ENCODE measurements at regions not wholly inside any gene's neighbourhood (a gene's known extent, or its start where the extent isn't known, plus 50 kb on each side); places are given as distances from the start of the nearest gene placed in this dataset.

DNA sequence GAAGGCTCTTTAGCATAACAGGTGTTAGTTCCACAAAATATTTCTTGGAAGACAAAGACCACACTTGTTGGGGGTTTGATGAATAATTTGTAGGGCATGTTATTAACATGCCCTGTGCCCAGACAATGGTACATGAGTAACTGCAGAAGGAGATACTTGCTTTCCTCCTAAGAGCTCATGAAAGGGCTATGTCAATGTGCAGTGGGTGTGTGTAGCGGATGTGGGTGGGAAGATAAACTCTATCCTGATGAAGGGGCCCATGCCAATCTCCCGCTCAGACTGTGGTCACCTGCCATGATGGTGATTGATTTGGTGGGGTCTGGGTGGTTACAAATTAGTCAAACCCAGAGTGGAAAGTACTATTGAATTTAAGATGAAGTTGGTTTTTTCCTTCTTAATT, 69.8 kb upstream of the DNAH14 start:
- DNase-seq (ENCODE audit: low read depth): no peak
- TF ChIP-seq, protein P1, sequence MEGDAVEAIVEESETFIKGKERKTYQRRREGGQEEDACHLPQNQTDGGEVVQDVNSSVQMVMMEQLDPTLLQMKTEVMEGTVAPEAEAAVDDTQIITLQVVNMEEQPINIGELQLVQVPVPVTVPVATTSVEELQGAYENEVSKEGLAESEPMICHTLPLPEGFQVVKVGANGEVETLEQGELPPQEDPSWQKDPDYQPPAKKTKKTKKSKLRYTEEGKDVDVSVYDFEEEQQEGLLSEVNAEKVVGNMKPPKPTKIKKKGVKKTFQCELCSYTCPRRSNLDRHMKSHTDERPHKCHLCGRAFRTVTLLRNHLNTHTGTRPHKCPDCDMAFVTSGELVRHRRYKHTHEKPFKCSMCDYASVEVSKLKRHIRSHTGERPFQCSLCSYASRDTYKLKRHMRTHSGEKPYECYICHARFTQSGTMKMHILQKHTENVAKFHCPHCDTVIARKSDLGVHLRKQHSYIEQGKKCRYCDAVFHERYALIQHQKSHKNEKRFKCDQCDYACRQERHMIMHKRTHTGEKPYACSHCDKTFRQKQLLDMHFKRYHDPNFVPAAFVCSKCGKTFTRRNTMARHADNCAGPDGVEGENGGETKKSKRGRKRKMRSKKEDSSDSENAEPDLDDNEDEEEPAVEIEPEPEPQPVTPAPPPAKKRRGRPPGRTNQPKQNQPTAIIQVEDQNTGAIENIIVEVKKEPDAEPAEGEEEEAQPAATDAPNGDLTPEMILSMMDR (IDR thresholded peaks at IDR 0.05; ENCODE audit: insufficient read depth, low read depth, low read length): no peak
- no peak overlapping the region for H3K4me3 ChIP-seq (ENCODE audit: low read depth, low read length)

DNA sequence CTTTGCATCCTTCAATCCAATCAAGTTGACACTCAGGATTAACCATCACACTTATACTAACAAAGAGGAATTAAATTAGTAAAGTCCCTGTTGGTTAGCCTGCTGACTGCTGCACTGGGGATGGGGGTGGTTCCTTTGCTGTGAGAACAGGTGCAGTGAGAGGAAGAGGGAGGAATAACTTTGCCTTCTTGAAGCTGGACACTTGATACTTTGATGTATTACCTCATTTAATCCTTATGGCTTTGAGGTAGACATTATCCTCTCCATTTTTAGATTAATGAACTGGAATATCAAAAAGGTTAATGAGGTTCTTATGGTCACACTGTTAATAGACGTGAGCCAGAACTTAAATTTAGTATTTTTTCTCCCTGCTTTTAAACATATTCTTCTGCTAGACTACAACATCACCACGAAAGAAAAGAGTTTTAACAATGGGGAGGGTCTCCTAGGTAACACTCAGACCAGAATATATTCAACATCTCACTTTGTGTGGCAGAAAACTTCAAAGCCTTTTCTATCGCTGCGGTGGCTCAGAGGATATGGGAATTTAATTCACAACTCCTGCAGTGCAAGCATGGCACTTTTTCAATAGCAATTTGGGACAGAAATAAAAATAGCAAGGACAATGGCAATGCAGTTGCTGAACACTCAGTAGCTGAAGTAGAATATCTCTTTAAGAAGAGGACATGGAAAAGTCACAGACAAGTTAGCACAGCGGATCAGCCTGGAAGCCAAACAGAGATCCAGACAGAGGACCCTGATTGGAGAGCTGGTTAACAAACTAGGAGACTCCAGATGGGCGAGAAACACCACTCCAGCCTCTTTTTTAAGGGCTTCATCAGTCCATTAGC, 68.8 kb upstream of the DNAH14 start:
- TF ChIP-seq, protein P1 (IDR thresholded peaks at IDR 0.05; ENCODE audit: insufficient read depth, low read depth, low read length): no peak
- no peak overlapping the region for H3K4me3 ChIP-seq (ENCODE audit: low read depth, low read length)
- no peak for DNase-seq (ENCODE audit: low read depth)

DNA sequence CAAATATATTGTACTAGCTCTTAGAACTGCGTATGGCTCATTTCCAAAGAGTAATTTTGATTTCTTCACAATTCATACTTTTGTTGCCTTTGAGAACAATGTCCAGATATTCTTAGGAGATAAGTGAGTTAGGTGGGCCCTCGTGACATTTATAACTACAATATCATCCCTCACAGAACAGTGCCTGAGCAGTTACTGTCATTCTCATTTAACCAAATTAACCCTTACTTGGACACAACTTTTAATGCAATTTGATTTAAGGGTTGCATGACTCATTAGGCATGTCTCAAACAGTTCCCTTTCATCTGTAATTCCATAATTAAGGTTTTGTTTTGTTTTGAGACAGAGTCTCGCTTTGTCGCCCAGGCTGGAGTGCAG, 68.1 kb upstream of the DNAH14 start:
- no peak for DNase-seq (ENCODE audit: low read depth)
- H3K4me3 ChIP-seq (ENCODE audit: low read depth, low read length): no peak overlapping the region
- TF ChIP-seq, protein P1 (IDR thresholded peaks at IDR 0.05; ENCODE audit: insufficient read depth, low read depth, low read length): no peak

DNA sequence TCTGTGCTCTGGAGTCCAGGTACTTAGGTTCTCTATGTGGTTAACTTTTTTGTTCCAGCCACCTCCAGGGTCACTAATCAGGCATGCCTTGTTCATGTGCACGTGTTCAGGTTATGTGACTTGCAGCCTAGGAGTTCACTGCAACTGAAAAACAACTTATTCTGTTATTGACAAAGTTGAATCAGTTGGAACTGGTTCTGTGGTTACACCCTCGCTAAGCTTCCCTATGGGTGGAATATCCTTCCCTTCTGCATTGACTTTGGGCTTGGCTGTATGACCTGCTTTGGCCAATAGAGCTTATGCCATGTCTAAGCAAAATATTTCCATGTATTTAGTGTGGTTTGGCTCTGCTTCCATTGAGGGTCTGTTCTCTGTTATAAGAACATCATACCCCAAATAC, 66.0 kb upstream of the DNAH14 start:
- no peak for DNase-seq (ENCODE audit: low read depth)
- TF ChIP-seq, protein P1 (IDR thresholded peaks at IDR 0.05; ENCODE audit: insufficient read depth, low read depth, low read length): no peak
- H3K4me3 ChIP-seq (ENCODE audit: low read depth, low read length): no peak overlapping the region

DNA sequence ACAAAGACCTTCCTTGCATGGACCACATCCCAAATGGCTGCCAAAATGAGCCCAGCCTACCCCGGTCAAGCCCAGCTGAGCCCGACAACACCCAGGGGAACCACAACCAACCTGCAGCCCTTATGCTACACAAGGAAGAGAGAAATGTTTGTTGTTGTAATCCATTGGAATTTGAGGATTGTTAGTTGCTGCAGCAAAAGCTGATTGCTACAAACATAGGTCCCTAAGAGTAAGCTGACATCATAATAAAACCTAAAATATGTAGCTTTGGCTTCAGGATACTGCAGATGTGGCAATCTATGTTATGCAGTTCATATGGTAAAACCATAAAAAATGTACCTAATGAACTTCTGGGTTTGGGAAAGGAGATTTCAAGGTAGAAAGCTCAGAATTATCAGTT, 65.5 kb upstream of the DNAH14 start:
- DNase-seq (ENCODE audit: low read depth): peak; percentile 66
- no peak overlapping the region for H3K4me3 ChIP-seq (ENCODE audit: low read depth, low read length)
- TF ChIP-seq, protein P1 (IDR thresholded peaks at IDR 0.05; ENCODE audit: insufficient read depth, low read depth, low read length): no peak

DNA sequence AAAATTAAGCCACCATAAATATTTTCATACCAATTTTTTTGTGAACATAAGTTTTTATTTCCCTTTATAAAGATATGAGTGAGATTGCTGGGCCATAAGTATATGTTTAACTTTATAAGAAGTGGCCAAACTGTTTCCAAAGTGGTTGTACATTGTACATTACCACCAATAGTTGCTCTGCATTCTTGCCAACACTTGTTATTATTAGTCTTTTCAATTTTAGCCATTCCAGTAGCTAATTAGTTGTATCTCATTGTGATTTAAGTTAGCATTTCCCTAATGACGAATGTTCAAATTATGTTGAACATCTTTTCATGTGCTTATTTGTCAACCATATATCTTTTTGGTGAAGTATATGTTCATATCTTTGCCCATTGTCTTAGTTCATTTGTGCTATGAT, 64.0 kb upstream of the DNAH14 start:
- DNase-seq (ENCODE audit: low read depth): no peak
- TF ChIP-seq, protein P1 (IDR thresholded peaks at IDR 0.05; ENCODE audit: insufficient read depth, low read depth, low read length): no peak
- no peak overlapping the region for H3K4me3 ChIP-seq (ENCODE audit: low read depth, low read length)

DNA sequence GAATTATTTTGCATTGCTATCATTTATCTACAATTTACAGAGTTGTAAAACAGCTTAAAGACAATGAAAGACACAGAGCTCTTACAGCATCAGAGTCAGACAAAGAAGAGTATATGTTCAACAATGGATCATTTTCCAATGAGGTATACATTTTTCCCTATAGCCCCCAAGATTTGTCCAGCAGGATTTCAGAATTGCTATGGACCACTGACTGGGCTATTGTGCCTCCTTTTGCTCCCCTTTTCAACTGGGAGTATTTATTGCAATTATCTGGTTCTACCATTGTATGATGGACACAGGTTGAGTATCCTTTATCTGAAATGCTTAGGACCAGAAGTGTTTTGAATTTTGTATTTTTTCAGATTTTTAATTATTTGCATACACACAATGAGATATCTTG, 62.5 kb upstream of the DNAH14 start:
- no peak for DNase-seq (ENCODE audit: low read depth)
- TF ChIP-seq, protein P1 (IDR thresholded peaks at IDR 0.05; ENCODE audit: insufficient read depth, low read depth, low read length): no peak
- no peak overlapping the region for H3K4me3 ChIP-seq (ENCODE audit: low read depth, low read length)

All from fibroblast of villous mesenchyme (primary cell).